GM18507 (cell line): ENCODE measurements at regions not wholly inside any gene's neighbourhood (a gene's known extent, or its start where the extent isn't known, plus 50 kb on each side); places are given as distances from the start of the nearest gene placed in this dataset.

Source experiments
- DNase-seq: peaks from one replicate; pipeline ENCODE4 v3.0.0; 2011; ENCODE audit warnings: low read depth; ENCODE audit not compliant: insufficient read length; ENCODE audit errors: extremely low spot score
- FAIRE-seq: peaks from 2 replicates; lab custom pipeline; 2011; peaks lifted over from hg19 to GRCh38; lab: Jason Lieb, UNC

DNA sequence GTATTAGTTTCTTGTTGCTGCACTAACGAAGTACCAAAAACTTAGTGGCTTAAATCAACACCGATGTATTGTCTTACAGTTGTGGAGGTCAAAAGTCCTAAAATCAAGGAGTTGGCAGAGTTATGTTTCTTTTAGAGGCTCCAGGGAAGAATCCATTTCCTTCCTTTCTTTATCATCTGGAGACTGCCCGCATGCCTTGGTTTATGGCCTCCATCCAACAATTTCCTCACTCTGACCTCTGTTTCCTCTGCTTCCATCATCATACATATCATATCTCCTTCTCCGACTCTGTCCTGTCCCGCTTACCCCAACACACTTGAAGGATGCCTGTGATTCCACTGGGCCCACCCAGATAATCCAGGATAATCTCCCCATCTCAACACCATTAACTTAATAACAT, 627.8 kb downstream of the KCNJ2 start:
- FAIRE-seq (no peak), DNase-seq (no peak)

DNA sequence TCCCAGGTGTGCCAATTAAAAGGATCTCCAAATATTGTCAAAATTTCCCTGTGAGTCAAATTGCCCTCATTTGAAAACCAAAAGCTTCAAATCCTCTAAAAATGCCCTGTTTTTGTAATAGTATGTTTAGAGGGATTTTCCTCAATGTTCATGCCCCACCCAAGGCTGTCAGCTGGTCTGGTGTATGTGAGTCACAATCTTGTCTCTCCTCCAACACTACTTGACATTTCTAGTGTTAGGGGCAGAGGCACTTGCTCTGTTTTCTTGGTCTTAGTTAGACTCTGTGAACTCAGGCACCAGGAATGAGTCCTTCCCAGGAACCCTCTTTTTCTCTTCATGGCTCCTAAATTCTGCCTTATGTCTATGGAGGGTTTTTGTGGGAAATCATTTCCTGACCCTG, 634.8 kb downstream of the KCNJ2 start:
- no peak for FAIRE-seq
- no peak for DNase-seq

- DNase-seq = no peak
- FAIRE-seq = no peak
These were observed 639.3 kb downstream of the KCNJ2 start for GRCh38 chr17:70808596-70808995.

- FAIRE-seq = no peak
- no peak for DNase-seq
These were observed 641.3 kb downstream of the KCNJ2 start for GRCh38 chr17:70810609-70811008.

GRCh38 chr17:70813355-70813930, 644.1 kb downstream of the KCNJ2 start:
- DNase-seq (no peak), FAIRE-seq (no peak)

GRCh38 chr17:70819183-70819582, 649.9 kb downstream of the KCNJ2 start:
- no peak for FAIRE-seq
- DNase-seq = no peak

DNA sequence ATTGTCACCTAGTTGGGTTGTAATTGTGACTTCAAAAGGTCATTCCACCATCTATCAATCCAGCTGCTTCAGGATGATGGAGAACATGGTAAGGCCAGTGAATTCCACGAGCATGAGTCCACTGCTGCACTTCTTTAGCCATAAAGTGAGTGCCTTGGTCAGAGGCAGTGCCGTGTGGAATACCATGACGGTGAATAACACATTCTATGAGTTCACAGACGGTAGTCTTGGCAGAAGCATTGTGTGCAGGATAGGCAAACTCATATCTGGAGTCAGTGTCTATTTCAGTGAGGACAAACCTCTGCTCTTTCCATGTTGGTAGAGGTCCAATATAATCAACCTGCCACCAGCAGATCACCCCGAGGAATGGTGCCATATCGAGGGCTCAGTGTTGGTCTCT, 650.9 kb downstream of the KCNJ2 start:
- FAIRE-seq (no peak), DNase-seq (no peak)

- FAIRE-seq (no peak), DNase-seq (no peak)
These were observed 656.2 kb downstream of the KCNJ2 start for GRCh38 chr17:70825321-70826125.

DNA sequence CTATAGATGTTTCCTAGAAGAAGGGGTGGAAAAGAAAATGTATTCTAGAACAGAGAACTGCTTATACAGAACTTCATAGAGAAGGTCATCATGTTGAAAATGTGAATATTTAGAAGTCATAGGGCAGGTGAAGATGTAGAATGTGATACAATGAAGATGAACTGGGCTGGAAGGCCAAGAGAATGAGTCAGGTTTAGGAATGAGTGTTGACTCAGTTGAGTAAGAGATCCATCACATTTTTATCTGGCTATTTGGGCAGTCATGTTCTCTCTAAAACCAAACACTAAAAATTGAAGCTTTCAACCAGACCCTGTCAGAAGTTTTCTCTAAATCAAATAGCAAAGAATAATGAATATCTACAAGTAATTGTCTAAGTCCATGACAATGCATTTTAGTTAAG, 660.5 kb downstream of the KCNJ2 start:
- DNase-seq (no peak), FAIRE-seq (no peak)

- DNase-seq (no peak), FAIRE-seq (no peak)
These were observed 664.7 kb downstream of the KCNJ2 start for GRCh38 chr17:70834039-70834438.

DNA sequence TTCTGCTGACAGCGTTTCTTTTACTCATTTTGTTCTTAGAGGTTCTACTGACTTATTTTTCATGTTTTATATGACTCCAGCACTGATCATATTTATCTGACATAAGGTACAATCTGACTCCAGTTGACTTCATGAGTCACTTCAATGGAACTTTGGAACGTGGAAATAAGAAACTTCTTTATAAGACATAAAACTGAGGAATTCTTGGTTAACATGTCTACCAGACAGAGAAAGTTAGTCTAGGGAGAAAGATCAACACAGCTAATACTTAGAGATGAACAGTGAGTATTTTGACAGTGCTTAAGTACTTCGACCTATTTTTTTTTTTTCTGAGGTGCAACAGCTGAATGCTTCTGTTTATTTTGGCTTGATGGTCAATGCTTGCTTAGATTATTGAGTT, 679.5 kb downstream of the KCNJ2 start:
- no peak for DNase-seq

DNA sequence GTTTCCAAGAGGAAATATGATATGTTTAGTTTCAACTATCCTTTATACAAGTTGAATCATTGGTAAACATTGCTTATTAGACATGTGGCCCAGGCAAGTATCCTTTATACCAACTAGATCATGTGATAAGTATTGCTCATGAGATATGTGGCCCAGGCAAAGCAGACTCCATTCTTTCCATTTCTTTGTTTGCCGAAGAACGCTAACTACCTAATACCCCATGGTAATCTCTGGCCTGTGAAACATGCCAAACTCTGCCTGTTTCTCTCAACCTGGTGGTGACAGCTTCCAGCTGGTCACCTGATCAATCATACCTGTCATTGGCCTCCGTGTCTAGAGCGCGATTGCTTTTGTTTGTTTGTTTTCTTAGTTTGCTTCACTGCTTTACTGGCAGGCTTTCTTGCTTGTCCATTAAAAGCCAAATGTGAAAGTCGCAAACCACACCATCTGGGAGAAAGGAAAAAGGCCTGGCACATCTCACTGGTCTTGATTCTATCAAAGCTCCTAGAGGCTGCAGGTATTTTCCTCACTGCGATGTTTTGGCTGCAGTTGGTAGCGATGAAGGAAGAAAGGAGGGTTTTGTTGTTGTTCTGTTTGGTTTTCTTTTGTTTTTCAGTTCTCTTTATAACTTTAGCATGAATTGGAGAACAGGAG, 686.2 kb downstream of the KCNJ2 start:
- DNase-seq (no peak), FAIRE-seq (no peak)

More for the DNA sequence above, 679.5 kb downstream of the KCNJ2 start:
- FAIRE-seq = no peak

- FAIRE-seq = no peak
- no peak for DNase-seq
These were observed 688.0 kb downstream of the KCNJ2 start for GRCh38 chr17:70857351-70857750.

GRCh38 chr17:70859829-70860228, 690.5 kb downstream of the KCNJ2 start:
- FAIRE-seq (no peak), DNase-seq (no peak)

DNA sequence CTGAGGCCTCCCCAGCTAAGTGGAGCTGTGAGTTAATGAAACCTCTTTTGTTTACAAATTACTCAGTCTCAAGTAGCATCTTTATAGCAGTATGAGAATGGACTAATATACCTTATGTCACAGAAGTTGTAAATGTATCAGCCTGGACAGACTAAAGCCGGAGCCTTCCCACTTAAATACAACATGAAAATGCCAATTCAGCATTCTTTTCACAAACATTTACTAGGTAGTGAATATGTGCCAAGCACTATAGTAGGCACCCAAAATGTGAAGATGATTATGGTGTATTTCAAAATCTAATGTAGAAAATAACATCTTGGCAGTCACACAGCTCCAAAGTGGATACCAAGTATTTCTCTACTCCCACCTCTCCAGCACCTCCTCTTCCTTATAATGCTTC, 693.0 kb downstream of the KCNJ2 start:
- no peak for DNase-seq
- FAIRE-seq = no peak

GRCh38 chr17:70863436-70864248, 694.3 kb downstream of the KCNJ2 start:
- DNase-seq (no peak), FAIRE-seq (no peak)

- no peak for FAIRE-seq
These were observed 696.9 kb downstream of the KCNJ2 start for GRCh38 chr17:70865993-70866804.

GRCh38 chr17:70868149-70868548, 698.8 kb downstream of the KCNJ2 start:
- no peak for FAIRE-seq
- DNase-seq = no peak

More at GRCh38 chr17:70865993-70866804, 696.9 kb downstream of the KCNJ2 start:
- DNase-seq = no peak

- DNase-seq (no peak), FAIRE-seq (no peak)
These were observed 700.2 kb downstream of the KCNJ2 start for GRCh38 chr17:70869402-70870085.
